ENCODE measurements at regions not wholly inside any gene's neighbourhood (a gene's known extent, or its start where the extent isn't known, plus 50 kb on each side); places are given as distances from the start of the nearest gene placed in this dataset.

DNA sequence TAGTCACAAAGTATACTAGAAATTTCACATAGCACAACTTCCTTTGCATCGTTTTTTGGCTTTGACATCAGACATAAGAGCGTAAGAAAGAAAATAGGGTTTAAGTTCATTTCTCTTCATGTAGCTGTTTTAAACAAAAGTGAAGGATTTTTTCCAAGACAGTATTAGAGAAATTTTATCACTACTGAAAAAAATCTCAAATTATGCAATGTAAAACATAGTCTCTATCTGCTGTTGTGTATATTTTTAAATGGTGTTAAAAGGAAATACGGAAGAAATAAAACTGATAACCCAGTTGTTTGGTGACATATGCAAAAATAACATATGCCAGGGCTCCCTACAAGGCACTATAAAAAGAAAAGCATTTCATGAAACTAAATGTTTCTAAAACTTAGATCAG lies 1449.4 kb downstream of the LRRC4C start:
- no peak for DNase-seq
- Histone ChIP-seq H2AFZ (ENCODE audit: insufficient read depth, low read depth, low read length, poor library complexity, severe bottlenecking) (no peak overlapping the region), H3K27ac (ENCODE audit: low read length in 2 of 2) (no peak overlapping the region), H3K4me2 (replicated peaks; ENCODE audit: low read depth, low read length, poor library complexity, severe bottlenecking) (no peak overlapping the region), H4K20me1 (ENCODE audit: control insufficient read depth, insufficient read depth, low read length, poor library complexity, severe bottlenecking) (no peaks in the 10 kb centered on the region), H3K4me1 (ENCODE audit: control insufficient read depth in 2 of 2, insufficient read depth in 2 of 2, low read length in 2 of 2) (no peaks in the 10 kb centered on the region), H3K9ac (ENCODE audit: low read length) (no peak overlapping the region), H3K9me3 (ENCODE audit: control extremely low read depth in 1 of 3, control insufficient read depth in 2 of 3, insufficient read depth in 1 of 3, low read length in 2 of 3) (peaks cover 0 to 3% (median 0%) of the 10 kb centered on the region in 3 donors), H3K27me3 (replicated peaks in 1 of 4; ENCODE audit: control extremely low read depth in 1 of 4, control insufficient read depth in 3 of 4, insufficient read depth in 4 of 4, low read length in 3 of 4) (no peaks in the 10 kb centered on the region), H3K79me2 (ENCODE audit: control insufficient read depth, insufficient read depth, low read length) (no peaks in the 10 kb centered on the region), H3K4me3 (ENCODE audit: control extremely low read depth in 1 of 5, extremely low read depth in 1 of 5, insufficient read depth in 1 of 5, low read depth in 2 of 5, low read length in 4 of 5) (no peak overlapping the region), H3K36me3 (replicated peaks in 1 of 2; ENCODE audit: control extremely low read depth in 1 of 2, control insufficient read depth in 1 of 2, extremely low read depth in 1 of 2, insufficient read depth in 2 of 2, low read length in 1 of 2) (no peaks in the 10 kb centered on the region)
- TF ChIP-seq, protein P1, sequence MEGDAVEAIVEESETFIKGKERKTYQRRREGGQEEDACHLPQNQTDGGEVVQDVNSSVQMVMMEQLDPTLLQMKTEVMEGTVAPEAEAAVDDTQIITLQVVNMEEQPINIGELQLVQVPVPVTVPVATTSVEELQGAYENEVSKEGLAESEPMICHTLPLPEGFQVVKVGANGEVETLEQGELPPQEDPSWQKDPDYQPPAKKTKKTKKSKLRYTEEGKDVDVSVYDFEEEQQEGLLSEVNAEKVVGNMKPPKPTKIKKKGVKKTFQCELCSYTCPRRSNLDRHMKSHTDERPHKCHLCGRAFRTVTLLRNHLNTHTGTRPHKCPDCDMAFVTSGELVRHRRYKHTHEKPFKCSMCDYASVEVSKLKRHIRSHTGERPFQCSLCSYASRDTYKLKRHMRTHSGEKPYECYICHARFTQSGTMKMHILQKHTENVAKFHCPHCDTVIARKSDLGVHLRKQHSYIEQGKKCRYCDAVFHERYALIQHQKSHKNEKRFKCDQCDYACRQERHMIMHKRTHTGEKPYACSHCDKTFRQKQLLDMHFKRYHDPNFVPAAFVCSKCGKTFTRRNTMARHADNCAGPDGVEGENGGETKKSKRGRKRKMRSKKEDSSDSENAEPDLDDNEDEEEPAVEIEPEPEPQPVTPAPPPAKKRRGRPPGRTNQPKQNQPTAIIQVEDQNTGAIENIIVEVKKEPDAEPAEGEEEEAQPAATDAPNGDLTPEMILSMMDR (IDR thresholded peaks at IDR 0.05) = no peak
- TF ChIP-seq EZH2 (IDR thresholded peaks at IDR 0.05; ENCODE audit: borderline replicate concordance, insufficient read depth, low read depth, low read length, poor library complexity, severe bottlenecking) = no peak
- ChIA-PET CTCF (no interaction called here), POLR2A (no interaction called here)
- H3K27ac Mint-ChIP-seq = no peak overlapping the region
- no peaks in the 10 kb centered on the region for H3K27me3 Mint-ChIP-seq
- intact Hi-C loops (cut with micrococcal nuclease) = no loop called here
- H3K4me3 Mint-ChIP-seq = no peak overlapping the region
- no peak for ATAC-seq (ENCODE audit: low read depth)
- no CpG with 5 or more reads among the region's 3 CpGs for WGBS (ENCODE audit: insufficient coverage)
- no peaks in the 10 kb centered on the region for H3K4me1 Mint-ChIP-seq
- H3K9me3 Mint-ChIP-seq (ENCODE audit: insufficient read depth) = no peaks in the 10 kb centered on the region

DNA sequence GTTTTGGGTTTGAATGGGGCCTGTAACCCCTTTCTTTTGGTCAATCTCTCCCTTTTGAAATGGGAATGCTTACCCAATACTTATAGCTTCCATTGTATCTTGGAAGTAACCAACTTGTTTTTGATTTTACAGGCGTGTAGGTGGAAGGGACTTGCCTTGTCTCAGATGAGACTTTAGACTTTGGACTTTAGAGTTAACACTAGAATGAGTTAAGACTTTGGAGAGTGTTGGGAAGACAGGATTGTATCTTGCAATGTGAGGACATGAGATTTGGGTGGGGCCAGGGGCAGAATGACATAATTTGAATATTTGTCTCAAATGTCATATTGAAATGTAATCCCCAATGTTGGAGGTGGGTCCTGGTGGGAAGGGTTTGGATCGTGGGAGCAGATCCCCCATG lies 1466.9 kb downstream of the LRRC4C start:
- H3K79me2 ChIP-seq (ENCODE audit: control insufficient read depth, insufficient read depth, low read length) = no peaks in the 10 kb centered on the region
- no peak overlapping the region for H3K4me3 Mint-ChIP-seq
- H3K4me1 Mint-ChIP-seq = no peaks in the 10 kb centered on the region
- no peak overlapping the region for H3K4me3 ChIP-seq (ENCODE audit: control extremely low read depth in 1 of 5, extremely low read depth in 1 of 5, insufficient read depth in 1 of 5, low read depth in 2 of 5, low read length in 4 of 5)
- peaks cover 0 to 10% (median 1%) of the 10 kb centered on the region in 3 donors for H3K9me3 ChIP-seq (ENCODE audit: control extremely low read depth in 1 of 3, control insufficient read depth in 2 of 3, insufficient read depth in 1 of 3, low read length in 2 of 3)
- TF ChIP-seq, protein P1 (IDR thresholded peaks at IDR 0.05) = no peak
- no peak for TF ChIP-seq EZH2 (IDR thresholded peaks at IDR 0.05; ENCODE audit: borderline replicate concordance, insufficient read depth, low read depth, low read length, poor library complexity, severe bottlenecking)
- ChIA-PET POLR2A (no interaction called here), CTCF (no interaction called here)
- no peaks in the 10 kb centered on the region for H3K27me3 ChIP-seq (replicated peaks in 1 of 4; ENCODE audit: control extremely low read depth in 1 of 4, control insufficient read depth in 3 of 4, insufficient read depth in 4 of 4, low read length in 3 of 4)
- H3K9me3 Mint-ChIP-seq (ENCODE audit: insufficient read depth) = peaks cover 4% of the 10 kb centered on the region
- intact Hi-C loops (cut with micrococcal nuclease) = no loop called here
- H3K4me1 ChIP-seq (ENCODE audit: control insufficient read depth in 2 of 2, insufficient read depth in 2 of 2, low read length in 2 of 2) = no peaks in the 10 kb centered on the region
- H3K27ac ChIP-seq (ENCODE audit: low read length in 2 of 2) = no peak overlapping the region
- no peak overlapping the region for H3K4me2 ChIP-seq (replicated peaks; ENCODE audit: low read depth, low read length, poor library complexity, severe bottlenecking)
- 64% methylated on average over 2 of the region's 2 CpGs for WGBS (ENCODE audit: insufficient coverage)
- no peaks in the 10 kb centered on the region for H4K20me1 ChIP-seq (ENCODE audit: control insufficient read depth, insufficient read depth, low read length, poor library complexity, severe bottlenecking)
- ATAC-seq (ENCODE audit: low read depth) = no peak
- H3K36me3 ChIP-seq (replicated peaks in 1 of 2; ENCODE audit: control extremely low read depth in 1 of 2, control insufficient read depth in 1 of 2, extremely low read depth in 1 of 2, insufficient read depth in 2 of 2, low read length in 1 of 2) = no peaks in the 10 kb centered on the region
- DNase-seq = no peak
- no peak overlapping the region for H3K9ac ChIP-seq (ENCODE audit: low read length)
- no peak overlapping the region for H3K27ac Mint-ChIP-seq
- H3K27me3 Mint-ChIP-seq = no peaks in the 10 kb centered on the region
- H2AFZ ChIP-seq (ENCODE audit: insufficient read depth, low read depth, low read length, poor library complexity, severe bottlenecking) = no peak overlapping the region

All from B cell (primary cell).